ENCODE measurements at regions not wholly inside any gene's neighbourhood (a gene's known extent, or its start where the extent isn't known, plus 50 kb on each side); places are given as distances from the start of the nearest gene placed in this dataset.

DNA sequence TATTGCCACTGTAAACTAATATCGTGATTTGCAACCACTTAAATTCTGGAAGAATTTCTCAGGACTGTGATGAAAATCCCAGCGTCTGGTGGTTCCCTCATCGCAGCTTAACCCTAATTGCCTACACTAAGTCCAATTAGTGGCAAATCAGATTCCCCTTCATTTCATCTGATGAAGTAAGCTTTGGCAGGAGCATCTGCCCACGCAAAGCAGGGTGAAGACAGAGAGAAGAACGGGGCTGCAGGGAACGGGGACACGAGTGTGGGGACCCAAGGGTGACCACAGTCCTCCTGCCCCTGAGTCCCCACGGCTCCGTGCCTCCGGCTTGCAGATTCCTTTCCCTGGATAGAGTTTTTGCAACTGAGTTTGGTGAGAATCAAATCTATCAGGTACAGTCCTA lies 159.5 kb downstream of the LY86 start:
- TF ChIP-seq POLR2A (IDR thresholded peaks at IDR 0.05; ENCODE audit: low read depth, low read length) (no peak), POLR2AphosphoS5 (IDR thresholded peaks at IDR 0.05; ENCODE audit: insufficient read depth, low read depth, low read length) (no peak), GATA2 (IDR thresholded peaks at IDR 0.05; ENCODE audit: insufficient read depth, insufficient read length, low read depth, low read length) (no peak)
- TF ChIP-seq, protein P1, sequence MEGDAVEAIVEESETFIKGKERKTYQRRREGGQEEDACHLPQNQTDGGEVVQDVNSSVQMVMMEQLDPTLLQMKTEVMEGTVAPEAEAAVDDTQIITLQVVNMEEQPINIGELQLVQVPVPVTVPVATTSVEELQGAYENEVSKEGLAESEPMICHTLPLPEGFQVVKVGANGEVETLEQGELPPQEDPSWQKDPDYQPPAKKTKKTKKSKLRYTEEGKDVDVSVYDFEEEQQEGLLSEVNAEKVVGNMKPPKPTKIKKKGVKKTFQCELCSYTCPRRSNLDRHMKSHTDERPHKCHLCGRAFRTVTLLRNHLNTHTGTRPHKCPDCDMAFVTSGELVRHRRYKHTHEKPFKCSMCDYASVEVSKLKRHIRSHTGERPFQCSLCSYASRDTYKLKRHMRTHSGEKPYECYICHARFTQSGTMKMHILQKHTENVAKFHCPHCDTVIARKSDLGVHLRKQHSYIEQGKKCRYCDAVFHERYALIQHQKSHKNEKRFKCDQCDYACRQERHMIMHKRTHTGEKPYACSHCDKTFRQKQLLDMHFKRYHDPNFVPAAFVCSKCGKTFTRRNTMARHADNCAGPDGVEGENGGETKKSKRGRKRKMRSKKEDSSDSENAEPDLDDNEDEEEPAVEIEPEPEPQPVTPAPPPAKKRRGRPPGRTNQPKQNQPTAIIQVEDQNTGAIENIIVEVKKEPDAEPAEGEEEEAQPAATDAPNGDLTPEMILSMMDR (IDR thresholded peaks at IDR 0.05; ENCODE audit: extremely low read depth in 1 of 2, insufficient read depth in 1 of 2, low read depth in 1 of 2, low read length in 2 of 2): no peak
- TF ChIP-seq, protein P2, sequence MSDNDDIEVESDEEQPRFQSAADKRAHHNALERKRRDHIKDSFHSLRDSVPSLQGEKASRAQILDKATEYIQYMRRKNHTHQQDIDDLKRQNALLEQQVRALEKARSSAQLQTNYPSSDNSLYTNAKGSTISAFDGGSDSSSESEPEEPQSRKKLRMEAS (IDR thresholded peaks at IDR 0.05; ENCODE audit: insufficient read depth, insufficient read length): no peak
